HL-60 (cell line): ENCODE measurements at regions not wholly inside any gene's neighbourhood (a gene's known extent, or its start where the extent isn't known, plus 50 kb on each side); places are given as distances from the start of the nearest gene placed in this dataset.

Source experiments
- DNase-seq, 2 experiments: peaks; one replicate each; pipeline ENCODE4 v3.0.0-alpha.2; 2010 to 2020; ENCODE audit warnings: low read depth in 1 of 2, low spot score in 1 of 2
- H3K27ac ChIP-seq: fragments of 250-450 bp; sonication (Bioruptor Pico); replicated peaks from 2 replicates; pipeline ENCODE4 v1.5.1; 2020; ENCODE audit warnings: mild to moderate bottlenecking, moderate library complexity
- H3K27me3 ChIP-seq: fragments of 250-450 bp; sonication (Bioruptor Pico); 2 replicates; pipeline ENCODE4 v1.5.1; 2021; ENCODE audit warnings: mild to moderate bottlenecking, moderate library complexity; ENCODE audit not compliant: insufficient read depth, poor library complexity, severe bottlenecking
- H3K4me3 ChIP-seq: replicated peaks from 2 replicates; pipeline ENCODE4 v1.5.1; 2011; ENCODE audit warnings: mild to moderate bottlenecking, control low read depth, low read length; ENCODE audit not compliant: insufficient read depth
- GABPA ChIP-seq: IDR thresholded peaks from 2 replicates; pipeline ENCODE4 v1.6.1; 2012; ENCODE audit warnings: low read depth
- POLR2AphosphoS5 ChIP-seq: IDR thresholded peaks from 2 replicates; pipeline ENCODE4 v1.6.1; 2012; ENCODE audit warnings: low read depth
- SPI1 ChIP-seq: IDR thresholded peaks from 2 replicates; pipeline ENCODE4 v1.6.1; 2012; ENCODE audit warnings: low read depth, mild to moderate bottlenecking, borderline replicate concordance
- TF ChIP-seq, protein P1 (sequence below): IDR thresholded peaks from 2 replicates; pipeline ENCODE4 v1.6.1; 2012; ENCODE audit warnings: low read depth; ENCODE audit not compliant: insufficient replicate concordance
- TF ChIP-seq, protein P2 (sequence below): IDR thresholded peaks from one replicate; pipeline ENCODE4 v1.5.1; 2011; ENCODE audit warnings: low read length, control low read depth, inconsistent platforms; ENCODE audit not compliant: insufficient read depth

DNA sequence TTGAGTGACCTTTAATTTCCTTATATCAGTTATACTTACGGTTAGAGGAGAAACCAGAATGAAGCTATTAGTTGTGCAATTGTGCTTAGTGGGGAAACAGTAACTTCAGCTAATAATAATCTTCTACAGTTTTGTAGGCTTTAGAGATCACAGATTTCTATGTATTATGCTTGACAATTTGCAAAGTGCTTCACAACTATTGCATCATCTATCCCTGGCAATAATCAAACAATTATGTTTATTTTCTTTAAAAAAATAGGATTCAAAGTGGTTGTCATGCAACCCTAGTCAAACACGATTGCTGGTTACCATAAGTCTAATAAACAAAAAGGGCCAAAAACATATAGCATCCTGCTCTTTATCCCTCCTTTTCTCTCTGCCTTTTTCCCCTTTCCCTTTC, 530.3 kb downstream of the NXPH1 start:
- no peak for DNase-seq
- TF ChIP-seq, protein P1, sequence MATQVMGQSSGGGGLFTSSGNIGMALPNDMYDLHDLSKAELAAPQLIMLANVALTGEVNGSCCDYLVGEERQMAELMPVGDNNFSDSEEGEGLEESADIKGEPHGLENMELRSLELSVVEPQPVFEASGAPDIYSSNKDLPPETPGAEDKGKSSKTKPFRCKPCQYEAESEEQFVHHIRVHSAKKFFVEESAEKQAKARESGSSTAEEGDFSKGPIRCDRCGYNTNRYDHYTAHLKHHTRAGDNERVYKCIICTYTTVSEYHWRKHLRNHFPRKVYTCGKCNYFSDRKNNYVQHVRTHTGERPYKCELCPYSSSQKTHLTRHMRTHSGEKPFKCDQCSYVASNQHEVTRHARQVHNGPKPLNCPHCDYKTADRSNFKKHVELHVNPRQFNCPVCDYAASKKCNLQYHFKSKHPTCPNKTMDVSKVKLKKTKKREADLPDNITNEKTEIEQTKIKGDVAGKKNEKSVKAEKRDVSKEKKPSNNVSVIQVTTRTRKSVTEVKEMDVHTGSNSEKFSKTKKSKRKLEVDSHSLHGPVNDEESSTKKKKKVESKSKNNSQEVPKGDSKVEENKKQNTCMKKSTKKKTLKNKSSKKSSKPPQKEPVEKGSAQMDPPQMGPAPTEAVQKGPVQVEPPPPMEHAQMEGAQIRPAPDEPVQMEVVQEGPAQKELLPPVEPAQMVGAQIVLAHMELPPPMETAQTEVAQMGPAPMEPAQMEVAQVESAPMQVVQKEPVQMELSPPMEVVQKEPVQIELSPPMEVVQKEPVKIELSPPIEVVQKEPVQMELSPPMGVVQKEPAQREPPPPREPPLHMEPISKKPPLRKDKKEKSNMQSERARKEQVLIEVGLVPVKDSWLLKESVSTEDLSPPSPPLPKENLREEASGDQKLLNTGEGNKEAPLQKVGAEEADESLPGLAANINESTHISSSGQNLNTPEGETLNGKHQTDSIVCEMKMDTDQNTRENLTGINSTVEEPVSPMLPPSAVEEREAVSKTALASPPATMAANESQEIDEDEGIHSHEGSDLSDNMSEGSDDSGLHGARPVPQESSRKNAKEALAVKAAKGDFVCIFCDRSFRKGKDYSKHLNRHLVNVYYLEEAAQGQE = no peak
- no peak for TF ChIP-seq POLR2AphosphoS5
- TF ChIP-seq, protein P2, sequence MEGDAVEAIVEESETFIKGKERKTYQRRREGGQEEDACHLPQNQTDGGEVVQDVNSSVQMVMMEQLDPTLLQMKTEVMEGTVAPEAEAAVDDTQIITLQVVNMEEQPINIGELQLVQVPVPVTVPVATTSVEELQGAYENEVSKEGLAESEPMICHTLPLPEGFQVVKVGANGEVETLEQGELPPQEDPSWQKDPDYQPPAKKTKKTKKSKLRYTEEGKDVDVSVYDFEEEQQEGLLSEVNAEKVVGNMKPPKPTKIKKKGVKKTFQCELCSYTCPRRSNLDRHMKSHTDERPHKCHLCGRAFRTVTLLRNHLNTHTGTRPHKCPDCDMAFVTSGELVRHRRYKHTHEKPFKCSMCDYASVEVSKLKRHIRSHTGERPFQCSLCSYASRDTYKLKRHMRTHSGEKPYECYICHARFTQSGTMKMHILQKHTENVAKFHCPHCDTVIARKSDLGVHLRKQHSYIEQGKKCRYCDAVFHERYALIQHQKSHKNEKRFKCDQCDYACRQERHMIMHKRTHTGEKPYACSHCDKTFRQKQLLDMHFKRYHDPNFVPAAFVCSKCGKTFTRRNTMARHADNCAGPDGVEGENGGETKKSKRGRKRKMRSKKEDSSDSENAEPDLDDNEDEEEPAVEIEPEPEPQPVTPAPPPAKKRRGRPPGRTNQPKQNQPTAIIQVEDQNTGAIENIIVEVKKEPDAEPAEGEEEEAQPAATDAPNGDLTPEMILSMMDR = no peak
- TF ChIP-seq GABPA = no peak
- no peak for TF ChIP-seq SPI1
- H3K27me3 ChIP-seq = no peaks in the 10 kb centered on the region
- no peak overlapping the region for H3K4me3 ChIP-seq
- no peak overlapping the region for H3K27ac ChIP-seq

DNA sequence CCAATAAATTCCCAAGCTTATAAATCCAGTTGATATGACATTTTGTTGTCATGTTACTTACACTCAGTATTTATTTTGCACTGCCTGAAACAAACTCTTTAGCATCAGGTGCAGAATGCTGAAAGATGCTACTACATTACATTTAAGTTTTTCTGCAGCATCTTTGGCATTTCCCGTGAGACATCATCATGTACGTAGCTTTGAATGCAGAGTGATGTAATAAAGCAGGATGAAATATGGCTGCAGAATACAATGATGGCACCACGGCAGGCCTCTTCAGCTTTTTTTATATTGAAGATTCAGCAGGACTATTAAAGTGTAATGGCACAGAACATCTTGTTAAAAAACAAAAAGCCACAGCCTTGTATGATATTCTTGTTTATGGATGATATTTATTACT, 531.8 kb downstream of the NXPH1 start:
- no peak overlapping the region for H3K27ac ChIP-seq
- TF ChIP-seq POLR2AphosphoS5 = no peak
- no peak for TF ChIP-seq SPI1
- H3K27me3 ChIP-seq = no peaks in the 10 kb centered on the region
- DNase-seq = no peak
- no peak overlapping the region for H3K4me3 ChIP-seq

DNA sequence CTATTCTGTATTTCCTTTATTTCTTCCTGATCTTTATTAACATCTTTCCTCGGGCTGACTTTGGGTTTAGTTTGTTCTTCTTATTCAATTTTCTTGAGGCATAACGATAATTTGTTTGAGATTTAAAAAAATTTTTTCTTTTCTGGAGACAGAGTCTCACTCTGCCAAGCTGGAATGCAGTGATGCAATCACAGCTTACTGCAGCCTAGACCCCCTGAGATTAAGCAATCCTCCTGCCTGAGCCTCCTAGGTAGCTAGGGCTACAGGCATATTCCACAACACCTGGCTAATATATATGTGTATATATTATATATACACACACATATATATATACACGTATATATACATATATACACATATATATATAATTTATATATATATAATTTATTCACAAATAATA, 540.2 kb downstream of the NXPH1 start:
- no peak overlapping the region for H3K4me3 ChIP-seq
- no peak for DNase-seq
- TF ChIP-seq GABPA (no peak), POLR2AphosphoS5 (no peak), SPI1 (no peak)
- TF ChIP-seq, protein P1 = no peak
- TF ChIP-seq, protein P2 = no peak

DNA sequence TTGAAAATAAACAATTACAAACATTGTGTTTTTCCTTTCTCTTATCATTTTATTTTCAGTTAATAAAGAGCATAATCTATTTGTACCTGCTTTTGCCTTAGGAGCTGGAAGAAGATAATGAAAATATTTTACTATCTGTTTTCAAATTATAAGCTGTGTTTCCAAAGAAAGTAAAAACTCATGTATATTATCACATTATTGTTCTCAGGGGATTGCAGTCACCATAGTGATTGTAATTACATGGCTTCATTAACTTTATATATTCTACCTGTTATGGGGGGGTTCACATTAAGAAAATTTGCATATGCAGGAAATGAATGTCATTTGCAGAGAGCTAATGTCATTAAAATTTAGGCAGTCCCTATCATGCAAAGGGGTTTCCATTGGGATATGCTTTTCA, 542.3 kb downstream of the NXPH1 start:
- TF ChIP-seq GABPA (no peak), POLR2AphosphoS5 (no peak), SPI1 (no peak)
- TF ChIP-seq, protein P1 = no peak
- TF ChIP-seq, protein P2 = no peak
- no peaks in the 10 kb centered on the region for H3K27me3 ChIP-seq
- DNase-seq = no peak

More for the DNA sequence above, 540.2 kb downstream of the NXPH1 start:
- no peak overlapping the region for H3K27ac ChIP-seq
- H3K27me3 ChIP-seq = no peaks in the 10 kb centered on the region

More for the DNA sequence above, 542.3 kb downstream of the NXPH1 start:
- Histone ChIP-seq H3K27ac (no peak overlapping the region), H3K4me3 (no peak overlapping the region)
